Kidney capillary endothelial cell (primary cell): ENCODE measurements at regions not wholly inside any gene's neighbourhood (a gene's known extent, or its start where the extent isn't known, plus 50 kb on each side); places are given as distances from the start of the nearest gene placed in this dataset.
"Not testable (repeated sequence)": the region's sequence is repeated elsewhere in the genome, so short reads cannot be mapped to it uniquely, and the experiment has no call there.

Experiments
- DNase-seq: peaks from one replicate; pipeline ENCODE4 v3.0.0-alpha.2; 2018; ENCODE audit warnings: low spot score

DNA sequence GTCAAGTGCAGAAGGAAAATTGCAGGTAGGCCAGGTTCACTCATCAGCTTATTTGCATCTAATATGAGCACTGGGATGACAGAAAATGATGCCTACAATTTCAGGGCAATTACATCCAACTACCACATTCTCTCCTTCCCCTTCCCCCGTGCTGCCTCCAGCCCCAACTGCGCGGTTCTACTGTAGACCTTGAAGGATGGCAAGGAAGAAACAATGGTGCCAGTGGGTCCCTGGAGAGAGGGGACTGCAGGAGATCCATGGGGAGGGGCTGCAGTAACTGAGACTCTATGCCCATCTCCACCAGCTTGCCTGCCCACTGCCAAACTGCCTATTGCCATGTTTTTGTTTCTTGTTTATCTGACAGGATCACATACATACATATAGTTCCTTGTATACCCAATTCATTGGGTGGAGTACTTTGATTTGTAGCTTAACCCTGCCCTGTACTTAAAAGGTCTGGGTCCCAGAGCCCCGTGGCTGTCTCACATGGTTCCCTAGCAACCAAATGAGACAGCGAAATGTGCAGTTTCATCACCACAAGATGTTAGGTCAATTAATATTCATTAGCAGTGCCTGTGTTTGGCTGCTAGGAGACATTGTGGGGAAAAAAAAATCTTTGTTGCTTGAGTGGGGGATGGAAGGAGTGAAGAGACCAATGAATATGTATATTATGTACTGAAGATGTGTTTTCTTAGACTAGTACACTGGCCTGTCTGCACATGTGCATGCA, 253.5 kb upstream of the PLET1 start:
- DNase-seq, result no peak

- no peak for DNase-seq
Observed at GRCh38 chr11:112516261-112516660, 255.6 kb upstream of the PLET1 start.

DNA sequence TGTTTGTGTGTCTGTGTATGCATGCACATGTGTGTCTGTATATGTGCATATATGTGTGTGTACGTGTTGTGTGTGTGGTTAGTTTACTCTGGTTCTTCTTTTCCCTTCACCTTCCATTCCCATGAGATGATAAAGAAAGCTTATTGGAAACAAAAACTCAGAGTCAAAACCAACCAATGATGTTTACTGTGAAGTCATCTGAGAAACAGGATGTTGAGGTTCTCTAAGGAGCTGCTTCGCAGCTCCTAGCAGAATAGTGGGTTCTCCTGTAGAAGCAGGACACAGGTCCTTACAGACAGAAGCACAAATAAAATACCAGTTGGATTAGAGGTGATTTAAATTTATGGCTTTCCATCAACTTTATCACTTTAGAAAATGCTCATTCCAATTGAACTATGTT, 256.1 kb upstream of the PLET1 start:
- DNase-seq, result no peak

DNA sequence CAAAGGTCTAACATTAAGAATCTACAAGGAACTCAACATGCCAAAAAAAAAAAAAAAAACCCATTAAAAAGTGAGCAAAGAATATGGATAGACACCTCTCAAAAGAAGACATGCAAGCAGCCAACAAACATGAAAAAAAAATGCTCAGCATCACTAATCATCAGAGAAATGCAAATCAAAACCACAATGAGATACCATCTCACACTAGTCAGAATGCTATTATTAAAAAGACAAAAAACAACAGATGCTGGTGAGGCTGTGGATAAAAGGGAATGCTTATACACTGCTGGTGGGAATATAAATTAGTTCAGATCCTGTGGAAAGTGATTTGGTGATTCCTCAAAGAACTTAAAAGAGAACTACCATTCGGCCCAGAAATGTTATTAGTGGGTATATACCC, 257.7 kb upstream of the PLET1 start:
- DNase-seq, result no peak

- no peak for DNase-seq
Observed at GRCh38 chr11:112519751-112520150, 259.1 kb upstream of the PLET1 start.

DNA sequence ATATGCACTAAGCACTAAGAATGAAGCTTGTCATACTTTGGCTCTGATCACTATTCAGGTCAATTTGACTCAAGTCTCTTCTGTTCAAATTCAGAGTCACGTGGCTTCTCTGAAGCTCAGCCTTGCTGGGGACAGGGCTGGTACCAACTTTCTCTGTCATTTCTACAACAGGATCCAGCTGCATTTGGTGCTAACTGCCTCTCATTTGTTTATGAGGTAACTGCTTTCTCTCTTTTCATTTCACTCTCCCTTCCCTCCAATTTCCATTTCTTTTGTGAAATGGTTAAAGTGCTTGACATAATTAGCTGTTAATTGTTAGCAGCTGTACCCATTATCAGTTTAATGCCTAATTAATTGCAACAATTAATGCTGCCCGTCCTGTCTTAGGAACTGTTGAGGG, 259.7 kb upstream of the PLET1 start:
- no peak for DNase-seq

- DNase-seq, result no peak
Observed at GRCh38 chr11:112522536-112522935, 261.9 kb upstream of the PLET1 start.

GRCh38 chr11:112523031-112523430, 262.4 kb upstream of the PLET1 start:
- DNase-seq, result no peak

- DNase-seq, result no peak
Observed at GRCh38 chr11:112523477-112523876, 262.8 kb upstream of the PLET1 start.

- no peak for DNase-seq
Observed at GRCh38 chr11:112523951-112524350, 263.3 kb upstream of the PLET1 start.

DNA sequence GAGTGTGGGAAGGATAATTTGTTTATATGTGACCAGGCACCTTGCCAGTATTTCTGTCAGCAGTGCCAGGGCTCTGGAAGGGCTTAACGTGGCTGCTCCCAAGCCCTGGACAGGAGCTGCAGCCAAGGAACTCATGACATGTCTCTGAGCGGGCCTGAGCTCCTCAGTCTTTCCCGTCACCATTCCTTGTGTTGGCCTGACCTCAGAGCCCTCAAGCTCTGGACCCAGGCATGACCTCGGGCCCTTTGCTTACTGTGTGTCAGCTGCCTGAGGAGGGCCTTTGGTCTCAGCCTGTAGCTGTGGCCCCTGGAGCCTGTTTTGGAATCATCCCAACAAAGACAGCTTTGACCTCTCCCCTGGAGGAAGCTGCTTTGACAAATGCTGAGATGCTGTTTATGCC, 264.1 kb upstream of the PLET1 start:
- no peak for DNase-seq

DNA sequence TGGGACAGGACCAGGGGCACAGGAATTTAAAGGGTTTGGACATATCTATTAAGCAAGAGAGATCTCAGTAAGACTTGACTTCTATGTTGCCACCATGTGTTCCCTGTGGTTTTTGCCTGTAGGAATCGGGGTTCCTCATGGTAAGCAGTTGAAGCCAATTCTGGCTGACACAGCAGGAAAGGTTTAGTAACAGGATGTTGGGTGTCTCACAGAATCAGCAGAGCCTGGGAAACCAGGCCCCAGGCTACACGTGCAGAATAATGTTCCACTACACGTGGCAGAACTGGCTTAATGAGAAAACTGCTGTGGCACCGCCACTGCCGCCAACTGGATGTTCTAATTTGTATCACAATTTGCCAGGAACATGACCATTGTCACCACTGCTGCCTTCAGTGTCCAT, 264.6 kb upstream of the PLET1 start:
- no peak for DNase-seq

- DNase-seq, result no peak
Observed at GRCh38 chr11:112525844-112526590, 265.4 kb upstream of the PLET1 start.

- DNase-seq, result no peak
Observed at GRCh38 chr11:112526699-112527416, 266.2 kb upstream of the PLET1 start.

DNA sequence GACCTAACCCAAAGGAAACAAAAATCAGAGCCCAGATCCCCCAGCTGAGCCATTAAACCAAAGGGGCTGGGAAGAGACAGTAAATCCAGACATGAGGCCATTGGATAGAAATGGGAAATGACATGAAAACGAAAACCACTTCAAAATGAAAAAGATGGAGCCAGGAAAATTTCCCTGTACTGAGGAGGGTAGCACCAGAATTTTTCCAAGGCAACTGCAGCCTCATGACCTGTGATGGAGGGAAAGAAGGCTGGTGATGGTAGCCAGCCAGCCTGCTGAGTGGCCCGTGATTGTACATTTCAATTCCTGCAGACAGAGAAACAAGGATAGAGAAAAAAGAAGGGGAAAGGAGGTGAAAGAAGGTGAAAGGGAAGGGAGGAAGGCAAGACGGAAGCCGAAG, 268.4 kb upstream of the PLET1 start:
- DNase-seq, result no peak

GRCh38 chr11:112532506-112532905, 271.8 kb upstream of the PLET1 start:
- no peak for DNase-seq

DNA sequence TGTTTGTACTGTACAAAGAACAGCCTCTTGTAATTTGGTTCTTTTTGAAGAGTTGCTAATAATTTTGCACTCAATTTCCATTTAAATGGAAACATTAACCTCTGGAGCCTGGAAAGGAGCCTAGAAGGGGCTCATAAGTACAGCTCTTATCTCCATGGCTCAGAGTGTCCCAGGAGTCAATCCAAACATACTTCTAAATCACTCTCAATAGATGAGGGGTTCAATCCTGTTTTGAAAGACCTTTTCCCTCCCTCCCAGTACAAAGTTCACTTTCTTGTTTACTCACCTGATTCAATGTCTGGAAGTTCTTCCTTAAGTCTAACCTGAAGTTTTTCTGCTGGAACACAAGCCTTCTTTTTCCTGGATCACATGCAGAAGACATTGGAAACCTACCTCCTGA, 273.0 kb upstream of the PLET1 start:
- DNase-seq, result no peak

DNA sequence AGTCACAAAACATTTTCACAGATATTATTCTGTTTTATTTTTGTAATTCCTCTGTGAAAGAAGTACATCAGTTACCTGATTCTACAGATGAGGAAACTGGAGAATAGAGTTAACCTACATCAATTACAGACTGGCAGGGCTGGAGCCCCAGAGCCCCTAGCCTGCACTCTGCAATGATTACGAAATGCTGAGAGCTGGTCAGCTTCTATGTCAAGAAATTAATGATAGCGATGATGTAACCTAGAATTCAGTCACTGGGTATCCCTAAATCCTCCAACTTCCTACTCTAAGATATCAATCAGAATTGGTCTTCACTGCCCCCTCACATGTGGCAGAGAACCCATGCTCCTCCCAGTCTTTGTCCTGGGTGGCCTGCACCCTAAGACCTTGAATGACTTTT, 273.5 kb upstream of the PLET1 start:
- no peak for DNase-seq

- DNase-seq, result no peak
Observed at GRCh38 chr11:112537026-112537425, 276.4 kb upstream of the PLET1 start.

DNA sequence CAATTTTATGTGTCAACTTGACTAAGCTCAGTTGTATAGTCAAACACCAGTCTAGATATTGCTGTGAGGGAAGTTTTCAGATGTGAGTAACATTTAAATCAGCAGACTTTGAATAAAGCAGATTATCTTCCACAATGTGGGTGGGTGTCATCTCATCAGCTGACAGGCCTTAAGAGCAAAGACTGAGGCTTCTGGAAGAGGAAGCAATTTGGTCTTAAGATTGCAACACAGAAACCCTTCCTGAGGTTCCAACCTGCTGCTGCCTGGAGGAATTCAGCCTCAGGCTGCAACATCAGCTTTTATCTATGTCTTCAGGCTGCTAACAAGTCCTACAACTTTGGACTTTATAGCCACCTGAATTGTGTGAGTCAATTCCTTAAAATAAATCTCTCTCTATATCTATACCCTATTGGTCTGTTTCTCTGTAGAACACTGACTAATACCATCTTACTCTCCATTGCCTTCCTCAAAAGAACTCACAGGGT, 277.2 kb upstream of the PLET1 start:
- DNase-seq, result no peak

DNA sequence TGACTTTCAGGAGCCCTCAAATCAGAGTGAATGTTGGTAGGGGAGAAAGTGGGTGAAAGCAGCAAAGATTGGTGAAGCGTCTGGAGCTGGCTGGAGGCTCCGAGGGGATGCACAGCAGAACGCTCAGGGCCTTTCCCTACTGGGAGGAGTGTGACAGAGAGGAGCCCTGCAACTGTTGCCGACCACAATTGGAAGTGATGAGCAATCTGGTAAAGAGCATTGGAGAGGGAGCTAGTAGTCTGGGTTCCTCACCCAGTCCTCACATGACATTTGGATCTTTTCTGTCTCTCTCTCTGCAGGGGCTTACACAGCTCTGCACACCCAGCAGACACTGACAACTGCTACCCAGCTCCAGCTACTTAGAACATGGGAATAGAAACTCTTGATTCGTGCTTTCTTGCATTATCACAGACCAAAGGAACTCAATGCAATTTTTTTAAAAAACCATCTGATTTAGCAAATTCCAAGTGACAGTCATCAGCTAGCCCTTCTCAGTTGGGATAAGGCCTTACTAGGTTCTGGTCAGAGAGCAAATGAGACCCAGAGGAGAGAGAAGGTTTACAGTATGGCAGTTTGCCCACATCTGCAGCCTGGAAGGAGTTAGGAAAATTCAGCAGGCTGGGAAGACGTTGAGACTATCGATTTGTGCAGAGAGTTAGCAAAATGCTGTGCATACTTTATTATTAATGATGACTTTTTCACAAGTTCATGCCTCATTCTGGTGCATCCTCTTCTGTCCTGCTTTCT, 278.0 kb upstream of the PLET1 start:
- no peak for DNase-seq

GRCh38 chr11:112539281-112539555, 278.6 kb upstream of the PLET1 start:
- not testable (repeated sequence) for DNase-seq

GRCh38 chr11:112539741-112540140, 279.1 kb upstream of the PLET1 start:
- no peak for DNase-seq
